Upper lobe of left lung (tissue), 4 donors: ENCODE measurements at regions not wholly inside any gene's neighbourhood (a gene's known extent, or its start where the extent isn't known, plus 50 kb on each side); places are given as distances from the start of the nearest gene placed in this dataset.

Experiments
- CTCF ChIP-seq, 6 experiments: fragments of 450-650 bp in 4 of 6; fragments of 200-600 bp in 2 of 6; sonication (generic) in 2 of 6; IDR thresholded peaks; one replicate each; pipeline ENCODE4 v1.5.1; 2016 to 2019; ENCODE audit warnings: antibody characterized with exemption in 6 of 6
- POLR2A ChIP-seq, 4 donors: fragments of 450-650 bp; IDR thresholded peaks; one replicate each; pipeline ENCODE4 v1.5.1; 2016 to 2017; ENCODE audit warnings: antibody characterized with exemption in 4 of 4, mild to moderate bottlenecking in 2 of 4
- POLR2AphosphoS5 ChIP-seq, 2 donors: sonication (generic); formaldehyde crosslinking; IDR thresholded peaks; one replicate each; pipeline ENCODE4 v1.5.1; 2017; ENCODE audit warnings: antibody characterized with exemption in 2 of 2

GRCh38 chr15:69838994-69839393, 258.7 kb downstream of the TLE3 start:
- TF ChIP-seq CTCF (IDR thresholded peaks at IDR 0.05) (no peak), POLR2A (IDR thresholded peaks at IDR 0.05) (no peak), POLR2AphosphoS5 (IDR thresholded peaks at IDR 0.05) (no peak)
